Epidermal melanocyte (primary cell): ENCODE measurements at regions not wholly inside any gene's neighbourhood (a gene's known extent, or its start where the extent isn't known, plus 50 kb on each side); places are given as distances from the start of the nearest gene placed in this dataset.
"Not testable (repeated sequence)": the region's sequence is repeated elsewhere in the genome, so short reads cannot be mapped to it uniquely, and the experiment has no call there.

Experiments used
- DNase-seq: peaks from one replicate; pipeline ENCODE4 v3.0.0; 2011; ENCODE audit warnings: low spot score; ENCODE audit not compliant: insufficient read length

- no peak for DNase-seq
Observed at GRCh38 chr3:101141135-101141534, 147.9 kb upstream of the ABI3BP start.

- no peak for DNase-seq
Observed at GRCh38 chr3:101138817-101139216, 145.6 kb upstream of the ABI3BP start.

GRCh38 chr3:101134331-101134730, 141.1 kb upstream of the ABI3BP start:
- no peak for DNase-seq

- no peak for DNase-seq
Observed at GRCh38 chr3:101133652-101134051, 140.4 kb upstream of the ABI3BP start.

- DNase-seq: not testable (repeated sequence)
Observed at GRCh38 chr3:101133197-101133596, 140.0 kb upstream of the ABI3BP start.

DNA sequence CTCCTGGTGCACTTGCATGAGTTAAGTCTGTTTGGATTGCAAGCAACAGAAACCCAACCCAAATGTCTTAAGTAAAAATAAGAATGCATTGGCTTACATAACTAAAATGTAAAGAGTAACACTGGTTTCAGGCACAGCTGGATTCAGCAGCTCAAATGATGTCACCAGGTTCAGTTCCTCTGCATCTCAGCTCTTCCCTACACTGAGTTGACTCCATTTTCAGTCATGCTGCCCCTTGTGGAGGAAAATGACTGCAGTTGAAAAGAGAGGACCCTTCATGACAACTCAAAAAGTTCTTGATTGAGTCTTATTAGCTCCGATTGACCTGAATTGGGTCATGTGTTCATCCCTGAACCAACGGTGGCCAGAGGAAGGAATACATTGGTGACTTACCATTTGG, 138.5 kb upstream of the ABI3BP start:
- DNase-seq: no peak

DNA sequence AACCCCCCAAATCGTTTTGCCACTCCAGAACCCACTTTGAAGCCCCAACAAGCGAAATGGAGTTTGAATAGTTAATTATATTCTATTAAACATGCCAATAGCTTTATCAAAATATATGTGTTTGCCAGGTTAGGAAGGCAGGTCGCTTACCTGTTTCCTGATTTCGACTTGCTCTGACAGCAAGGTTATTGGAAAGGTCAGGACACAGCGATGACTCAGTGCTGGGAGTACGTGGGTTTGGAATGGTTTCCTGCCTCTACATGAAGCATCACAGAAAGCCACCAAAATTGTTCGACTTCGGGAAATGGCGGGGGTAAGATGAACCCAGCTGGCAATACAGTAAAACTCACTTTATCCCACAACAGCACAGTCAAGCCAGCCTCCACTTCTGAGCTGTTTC, 135.6 kb upstream of the ABI3BP start:
- DNase-seq: no peak

DNA sequence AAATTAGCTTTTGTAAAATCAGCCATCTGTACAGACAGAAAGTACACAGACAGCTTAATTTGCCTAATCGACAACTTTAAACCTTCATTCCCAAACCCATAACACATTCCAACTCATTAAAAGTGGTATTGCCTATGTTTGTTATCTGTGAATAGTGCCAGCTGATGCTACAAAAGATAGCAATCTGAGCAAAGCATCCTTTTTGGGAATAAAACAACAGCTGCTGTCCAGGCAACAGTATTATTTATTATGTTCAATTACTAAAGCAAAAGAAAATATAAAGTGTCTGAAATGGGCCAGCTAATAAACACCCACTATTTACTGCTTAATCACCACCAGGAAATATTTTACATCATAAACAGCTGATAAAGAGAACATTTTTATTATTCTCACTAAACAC, 134.8 kb upstream of the ABI3BP start:
- no peak for DNase-seq

GRCh38 chr3:101124125-101124524, 130.9 kb upstream of the ABI3BP start:
- no peak for DNase-seq

DNA sequence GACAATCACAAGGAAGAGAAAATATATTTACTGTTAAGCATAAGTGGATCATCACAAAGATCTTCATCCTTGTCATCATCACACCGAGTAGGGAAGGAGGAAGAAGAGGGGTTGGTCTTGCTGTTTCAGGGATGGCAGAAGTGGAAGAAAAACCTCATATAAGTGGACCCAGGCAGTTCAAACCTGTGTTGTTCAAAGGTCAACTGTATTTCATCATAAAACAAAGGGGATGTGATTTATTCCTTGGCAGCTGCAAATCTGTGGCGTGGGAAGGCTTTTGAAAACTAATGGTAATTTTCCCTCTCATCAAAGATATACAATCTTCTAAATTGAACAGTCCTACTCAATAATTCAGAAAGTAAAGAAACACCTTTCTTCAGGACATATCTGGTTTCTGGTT, 129.9 kb upstream of the ABI3BP start:
- DNase-seq: no peak

- DNase-seq: no peak
Observed at GRCh38 chr3:101122681-101123080, 129.5 kb upstream of the ABI3BP start.

DNA sequence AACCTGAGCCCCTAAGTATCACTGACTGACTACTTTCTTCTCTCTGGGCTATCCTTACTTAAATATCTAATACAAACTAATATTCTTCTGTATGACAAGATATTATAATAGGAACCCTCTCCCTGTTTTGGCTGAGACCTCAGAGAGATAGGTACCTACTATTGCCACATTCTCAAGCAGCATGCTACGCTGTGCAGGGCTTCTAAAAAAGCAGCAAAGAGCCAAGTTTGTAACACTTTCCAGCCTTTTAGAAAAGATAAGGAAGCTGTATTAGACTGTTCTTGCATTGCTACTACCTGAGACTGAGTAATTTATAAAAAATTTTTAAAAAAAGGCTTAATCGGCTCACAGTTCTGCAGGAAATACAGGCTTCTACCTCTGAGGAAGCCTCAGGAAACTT, 126.8 kb upstream of the ABI3BP start:
- DNase-seq: no peak

- no peak for DNase-seq
Observed at GRCh38 chr3:101119535-101119934, 126.3 kb upstream of the ABI3BP start.

DNA sequence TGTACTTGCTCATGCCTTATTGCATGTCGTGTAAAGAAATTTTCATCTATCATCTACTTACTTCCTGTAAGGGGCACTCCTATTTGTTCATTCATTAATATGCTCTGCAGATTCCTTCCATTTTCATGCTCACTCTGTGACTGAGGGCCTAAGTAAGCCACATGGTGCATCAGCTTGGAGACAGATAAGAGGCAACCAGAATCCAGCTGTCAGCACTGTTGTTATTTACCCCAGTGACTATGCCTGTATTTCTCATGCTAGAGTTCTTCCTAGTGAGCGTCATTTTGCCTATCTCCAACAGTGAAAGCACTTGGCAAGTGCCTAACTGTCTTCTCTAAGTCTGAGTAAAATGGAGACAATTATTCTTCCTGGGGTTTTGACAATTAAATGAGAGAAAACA, 124.8 kb upstream of the ABI3BP start:
- no peak for DNase-seq

- DNase-seq: no peak
Observed at GRCh38 chr3:101117465-101117864, 124.2 kb upstream of the ABI3BP start.

DNA sequence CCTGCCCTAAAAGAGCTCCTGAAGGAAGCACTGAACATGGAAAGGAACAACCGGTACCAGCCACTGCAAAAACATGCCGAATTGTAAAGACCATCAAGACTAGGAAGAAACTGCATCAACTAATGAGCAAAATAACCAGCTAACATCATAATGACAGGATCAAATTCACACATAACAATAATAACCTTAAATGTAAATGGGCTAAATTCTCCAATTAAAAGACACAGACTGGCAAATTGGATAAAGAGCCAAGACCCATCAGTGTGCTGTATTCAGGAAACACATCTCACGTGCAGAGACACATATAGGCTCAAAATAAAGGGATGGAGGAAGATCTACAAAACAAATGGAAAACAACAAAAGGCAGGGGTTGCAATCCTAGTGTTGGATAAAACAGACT, 117.1 kb upstream of the ABI3BP start:
- DNase-seq: not testable (repeated sequence)

- DNase-seq: no peak
Observed at GRCh38 chr3:101104321-101104720, 111.1 kb upstream of the ABI3BP start.

GRCh38 chr3:101102678-101103296, 109.6 kb upstream of the ABI3BP start:
- DNase-seq: no peak

DNA sequence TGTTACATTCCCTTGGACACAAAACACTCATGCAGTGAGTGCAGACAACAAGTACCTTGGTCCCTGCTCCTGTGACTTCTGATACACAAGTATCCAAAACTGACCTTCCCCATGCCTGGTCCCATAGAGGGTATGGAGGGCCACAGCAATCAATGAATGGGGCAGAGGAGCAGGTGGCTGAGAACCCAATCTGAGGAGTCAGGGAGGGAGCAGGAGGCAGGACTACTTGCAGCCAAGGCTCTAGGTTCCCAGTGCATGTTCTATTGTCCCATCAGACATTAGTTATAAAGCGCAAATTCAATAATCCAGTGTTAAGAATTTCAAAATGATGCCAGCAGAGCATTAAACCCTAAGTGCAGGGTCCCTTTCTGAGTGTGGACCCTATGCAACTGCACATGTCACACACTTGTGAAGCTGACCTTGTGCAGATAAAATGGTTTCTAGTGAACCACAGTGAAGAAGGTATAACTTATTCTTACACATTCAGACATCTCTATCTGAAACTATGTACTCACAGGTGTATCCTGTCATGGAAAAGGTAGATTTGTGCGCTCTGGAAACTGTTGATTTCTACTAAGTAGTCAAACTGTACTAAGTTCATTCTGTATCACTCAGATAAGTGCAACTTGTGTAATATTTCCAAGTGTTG, 107.3 kb upstream of the ABI3BP start:
- DNase-seq: no peak

DNA sequence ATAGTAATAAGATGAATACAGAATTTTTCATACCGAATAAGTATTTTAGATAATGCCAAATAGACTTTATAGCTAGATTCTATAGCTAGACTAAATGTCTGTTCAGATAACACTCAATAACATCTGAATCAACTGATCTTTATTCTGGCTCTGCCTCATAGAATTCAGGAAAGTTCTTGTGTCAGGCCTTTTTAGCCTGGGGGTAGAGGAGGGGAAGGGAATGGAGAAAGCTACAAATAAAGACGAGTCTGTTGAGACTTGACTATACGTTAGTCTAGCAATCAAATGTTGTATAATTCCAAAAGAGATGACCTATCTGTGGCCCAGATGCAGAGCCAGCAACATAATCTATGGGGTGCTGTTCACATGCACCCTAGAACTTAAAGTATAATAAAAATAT, 106.6 kb upstream of the ABI3BP start:
- DNase-seq: peak; percentile 36

DNA sequence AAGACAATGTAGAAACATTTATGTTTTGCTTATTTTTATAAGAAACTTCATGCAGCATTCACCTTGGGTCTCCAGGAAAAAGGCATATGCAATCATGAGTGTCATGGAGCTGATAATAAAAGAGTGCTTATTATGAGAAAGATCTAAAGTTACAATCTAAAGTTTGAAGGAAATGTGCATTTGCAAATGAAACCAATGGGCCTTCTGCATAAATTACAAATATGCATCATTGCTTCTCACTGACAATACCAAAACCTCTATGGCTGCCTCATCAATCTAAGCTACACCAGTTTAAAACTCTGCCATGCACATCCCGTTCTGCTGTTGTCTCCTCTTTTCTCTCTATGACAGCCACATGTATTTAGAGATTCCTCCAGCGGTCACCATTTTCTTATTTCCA, 103.2 kb upstream of the ABI3BP start:
- DNase-seq: no peak

DNA sequence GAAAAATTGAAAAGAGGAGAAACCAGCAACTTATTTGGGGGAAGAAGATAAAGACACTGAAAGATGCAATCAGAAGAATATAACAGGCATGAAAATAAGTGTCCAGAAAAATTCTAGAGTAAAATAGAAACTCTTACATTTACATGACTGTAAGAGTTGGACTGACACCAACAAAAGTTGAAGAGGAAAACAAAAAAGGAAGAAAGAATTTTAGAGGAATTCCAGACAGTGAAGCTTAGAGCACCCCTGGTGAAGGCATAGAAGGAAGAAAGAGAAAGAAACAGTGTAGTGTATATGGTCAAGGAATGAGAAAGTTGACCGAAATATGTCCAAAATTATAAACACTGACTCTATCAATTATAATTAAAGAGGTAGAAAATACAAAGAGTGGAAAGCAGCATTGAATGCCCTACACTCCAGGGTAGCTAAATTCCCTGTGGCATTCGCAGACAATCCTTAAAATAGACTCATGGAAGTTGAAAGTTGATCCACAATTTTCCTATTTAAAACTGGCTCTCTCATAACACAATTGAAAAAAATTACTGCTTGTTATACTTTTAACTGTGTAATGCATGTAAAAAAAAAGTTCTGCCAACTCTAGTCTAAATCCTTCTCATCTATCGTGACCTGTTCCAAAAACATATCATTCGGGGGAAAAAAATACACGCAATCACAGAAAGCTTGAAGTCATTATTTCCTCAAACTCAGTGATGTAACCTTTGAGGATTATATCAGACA, 102.6 kb upstream of the ABI3BP start:
- no peak for DNase-seq

DNA sequence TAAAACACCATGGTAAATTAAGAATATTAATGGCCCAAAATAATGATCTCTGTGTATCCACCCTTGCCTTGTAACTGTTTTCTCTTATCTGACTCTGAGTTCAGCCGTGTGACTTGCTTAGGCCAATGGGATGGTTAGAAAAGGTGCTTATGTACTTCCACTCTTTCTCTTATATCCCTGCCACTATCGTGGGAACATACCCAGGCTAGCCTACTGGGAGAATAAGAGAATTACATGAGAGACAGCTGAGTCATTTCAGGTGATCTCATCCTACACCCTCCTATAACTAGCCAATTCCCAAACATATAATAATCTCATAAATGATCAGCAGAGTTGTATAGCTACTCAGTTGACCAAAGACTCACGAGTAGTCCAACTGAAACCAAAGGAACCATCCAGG, 98.3 kb upstream of the ABI3BP start:
- no peak for DNase-seq
